ENCODE measurements at regions not wholly inside any gene's neighbourhood (a gene's known extent, or its start where the extent isn't known, plus 50 kb on each side); places are given as distances from the start of the nearest gene placed in this dataset.

DNA sequence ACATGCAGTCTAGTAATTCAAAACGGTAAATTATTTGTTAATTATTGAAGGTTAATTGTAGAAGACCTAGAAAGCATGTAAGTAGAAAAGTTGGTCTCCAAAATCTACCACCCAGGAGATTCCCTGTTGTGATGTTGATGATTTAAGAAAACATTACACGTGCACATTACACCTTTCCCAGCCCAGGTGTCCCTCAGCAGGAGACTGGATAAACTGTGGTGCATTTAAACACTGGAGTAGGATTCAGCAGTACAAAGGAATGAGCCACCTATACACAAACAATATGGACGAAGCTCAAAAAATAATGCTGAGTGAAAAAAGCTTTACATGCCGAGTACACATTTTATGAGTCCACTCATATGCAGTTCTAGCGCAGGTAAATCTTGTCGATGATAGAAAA lies 109.0 kb upstream of the STARD3NL start:
- Histone ChIP-seq H3K4me3 (no peak overlapping the region), H3K9me3 (no peaks in the 10 kb centered on the region), H3K36me3 (no peaks in the 10 kb centered on the region), H3K27me3 (no peaks in the 10 kb centered on the region), H3K4me1 (ENCODE audit: insufficient read depth) (no peaks in the 10 kb centered on the region), H3K27ac (no peak overlapping the region)
- 89 to 95% (median 90%) methylated on average over 6 of the region's 6 CpGs for WGBS, 3 donors
- no peak for DNase-seq
- intact Hi-C loops (cut with DNase I), result no loop called here
- TF ChIP-seq EP300 (IDR thresholded peaks at IDR 0.05), result no peak
- TF ChIP-seq, protein P1, sequence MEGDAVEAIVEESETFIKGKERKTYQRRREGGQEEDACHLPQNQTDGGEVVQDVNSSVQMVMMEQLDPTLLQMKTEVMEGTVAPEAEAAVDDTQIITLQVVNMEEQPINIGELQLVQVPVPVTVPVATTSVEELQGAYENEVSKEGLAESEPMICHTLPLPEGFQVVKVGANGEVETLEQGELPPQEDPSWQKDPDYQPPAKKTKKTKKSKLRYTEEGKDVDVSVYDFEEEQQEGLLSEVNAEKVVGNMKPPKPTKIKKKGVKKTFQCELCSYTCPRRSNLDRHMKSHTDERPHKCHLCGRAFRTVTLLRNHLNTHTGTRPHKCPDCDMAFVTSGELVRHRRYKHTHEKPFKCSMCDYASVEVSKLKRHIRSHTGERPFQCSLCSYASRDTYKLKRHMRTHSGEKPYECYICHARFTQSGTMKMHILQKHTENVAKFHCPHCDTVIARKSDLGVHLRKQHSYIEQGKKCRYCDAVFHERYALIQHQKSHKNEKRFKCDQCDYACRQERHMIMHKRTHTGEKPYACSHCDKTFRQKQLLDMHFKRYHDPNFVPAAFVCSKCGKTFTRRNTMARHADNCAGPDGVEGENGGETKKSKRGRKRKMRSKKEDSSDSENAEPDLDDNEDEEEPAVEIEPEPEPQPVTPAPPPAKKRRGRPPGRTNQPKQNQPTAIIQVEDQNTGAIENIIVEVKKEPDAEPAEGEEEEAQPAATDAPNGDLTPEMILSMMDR (IDR thresholded peaks at IDR 0.05), result no peak
- TF ChIP-seq POLR2A (IDR thresholded peaks at IDR 0.05), result no peak

DNA sequence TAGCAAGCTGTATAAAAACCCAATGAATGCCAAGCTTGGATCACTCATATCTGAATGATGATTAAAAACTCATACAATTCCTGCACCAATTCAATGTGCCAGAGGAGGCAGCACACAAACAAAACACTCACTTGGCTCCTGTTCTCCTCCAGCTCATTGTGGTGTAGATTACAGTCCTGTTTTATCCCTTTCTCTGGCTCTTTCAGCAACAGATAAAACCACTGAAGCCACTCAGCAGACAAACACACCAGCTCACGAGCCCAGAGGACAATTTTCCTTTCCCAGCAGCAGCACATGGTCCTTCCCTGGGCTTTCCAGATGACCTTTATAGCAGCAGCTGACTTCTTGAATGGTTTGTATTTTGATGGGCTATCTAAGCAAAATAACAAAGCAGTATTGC lies 107.3 kb upstream of the STARD3NL start:
- TF ChIP-seq EP300 (IDR thresholded peaks at IDR 0.05) (no peak), POLR2A (IDR thresholded peaks at IDR 0.05) (no peak)
- TF ChIP-seq, protein P1 (IDR thresholded peaks at IDR 0.05), result peak; percentile 16 to 17 (median 16)
- H3K36me3 ChIP-seq, result no peaks in the 10 kb centered on the region
- intact Hi-C loops (cut with DNase I), result no loop called here
- H3K4me1 ChIP-seq (ENCODE audit: insufficient read depth), result no peaks in the 10 kb centered on the region
- 13 to 18% (median 15%) methylated on average over 1 of the region's 1 CpG for WGBS, 3 donors
- peak in 2 of 5 donors; percentile 20 to 28 for DNase-seq
- H3K27ac ChIP-seq, result no peak overlapping the region
- H3K9me3 ChIP-seq, result no peaks in the 10 kb centered on the region
- H3K4me3 ChIP-seq, result no peak overlapping the region
- no peaks in the 10 kb centered on the region for H3K27me3 ChIP-seq

DNA sequence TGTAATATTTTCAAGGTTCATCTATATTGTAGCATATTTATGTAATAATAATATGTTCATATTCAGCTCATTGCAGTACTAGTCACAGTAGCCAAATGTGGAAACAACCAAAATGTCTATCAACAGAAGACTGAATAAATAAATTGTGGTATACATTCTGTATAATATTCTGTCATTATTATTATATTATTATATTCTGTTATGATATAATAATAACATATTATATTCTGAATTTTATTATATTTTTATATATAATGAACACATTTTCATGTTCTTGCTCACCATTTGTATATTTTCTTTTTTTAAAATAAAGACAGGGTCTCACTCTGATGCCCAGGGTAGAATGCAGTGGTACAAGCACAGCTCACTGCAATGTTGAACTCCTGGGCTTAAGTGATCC lies 91.2 kb upstream of the STARD3NL start:
- no peak overlapping the region for H3K4me3 ChIP-seq
- DNase-seq, result no peak
- TF ChIP-seq, protein P1 (IDR thresholded peaks at IDR 0.05), result no peak
- TF ChIP-seq POLR2A (IDR thresholded peaks at IDR 0.05), result no peak
- no peaks in the 10 kb centered on the region for H3K27me3 ChIP-seq
- H3K4me1 ChIP-seq (ENCODE audit: insufficient read depth), result no peaks in the 10 kb centered on the region
- intact Hi-C loops (cut with DNase I), result no loop called here
- no peaks in the 10 kb centered on the region for H3K9me3 ChIP-seq
- no peaks in the 10 kb centered on the region for H3K36me3 ChIP-seq
- H3K27ac ChIP-seq, result no peak overlapping the region

DNA sequence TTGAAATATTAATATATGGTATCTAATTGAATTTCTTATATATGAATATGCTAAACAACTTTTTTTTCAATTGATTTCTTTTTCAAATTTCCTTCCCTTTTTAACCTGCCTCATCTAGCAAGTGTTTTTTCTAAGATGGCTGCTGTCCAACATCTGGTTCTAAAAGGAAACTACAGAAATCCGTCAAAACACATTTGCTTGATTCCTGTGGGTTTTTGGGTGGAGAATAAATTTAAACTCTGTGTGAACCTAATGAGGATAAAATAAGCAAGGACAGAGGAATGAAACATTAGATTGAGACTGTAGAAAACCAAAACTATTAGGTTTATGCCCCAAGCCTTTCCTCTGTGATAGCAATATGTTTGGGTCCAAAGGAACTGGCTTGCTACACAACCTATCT lies 75.5 kb upstream of the STARD3NL start:
- TF ChIP-seq, protein P1 (IDR thresholded peaks at IDR 0.05), result no peak
- TF ChIP-seq POLR2A (IDR thresholded peaks at IDR 0.05) (no peak), EP300 (IDR thresholded peaks at IDR 0.05) (no peak)
- Histone ChIP-seq H3K4me3 (no peak overlapping the region), H3K9me3 (no peaks in the 10 kb centered on the region), H3K27ac (no peak overlapping the region), H3K4me1 (ENCODE audit: insufficient read depth) (peaks cover 2% of the 10 kb centered on the region), H3K36me3 (no peaks in the 10 kb centered on the region), H3K27me3 (no peaks in the 10 kb centered on the region)
- intact Hi-C loops (cut with DNase I), result loop anchor here in 1 of 4 donors (10.0 kb wide), 1 partner anchor 188 kb away; the partner anchor contains the start of gene SFRP4
- 2 to 9% (median 6%) methylated on average over 1 of the region's 1 CpG for WGBS, 3 donors
- DNase-seq, result no peak

All from ovary (tissue), 7 donors.